A673 (cell line): ENCODE measurements at regions not wholly inside any gene's neighbourhood (a gene's known extent, or its start where the extent isn't known, plus 50 kb on each side); places are given as distances from the start of the nearest gene placed in this dataset.

ENCODE experiments used
- BruUV-seq: library from RNA; stranded (reverse); fragments of 400-500 nt; replicated peaks from 2 replicates; lab custom pipeline; 2021; lab: Mats Ljungman, UMichigan
- CTCF ChIA-PET: fragments of 300-600 bp; sonication (Branson Sonifier 250); formaldehyde crosslinking; loops from one replicate; lab custom pipeline; 2022; ENCODE audit warnings: antibody characterized with exemption; lab: Charles Lee
- POLR2A ChIA-PET: fragments of 300-600 bp; sonication (Branson Sonifier 250); formaldehyde crosslinking; loops from one replicate; lab custom pipeline; 2022; ENCODE audit warnings: antibody characterized with exemption; ENCODE audit not compliant: low non-redundant PET; lab: Charles Lee
- DNase-seq: peaks from one replicate; pipeline ENCODE4 v3.0.0-alpha.2; 2015; ENCODE audit warnings: low spot score
- H3K27ac ChIP-seq: fragments of 200-600 bp; sonication (generic); 2 replicates; pipeline ENCODE4 v1.5.1; 2016; ENCODE audit warnings: mixed run types, low read depth, mild to moderate bottlenecking, mixed read lengths, antibody characterized with exemption, low read length; ENCODE audit not compliant: poor library complexity, severe bottlenecking
- H3K27me3 ChIP-seq: fragments of 200-600 bp; sonication (generic); replicated peaks from 2 replicates; pipeline ENCODE4 v1.6.1; 2017; ENCODE audit warnings: mixed run types, low read depth, mild to moderate bottlenecking, mixed read lengths, antibody characterized with exemption, low read length; ENCODE audit not compliant: insufficient read depth, poor library complexity
- H3K36me3 ChIP-seq: fragments of 200-600 bp; sonication (generic); 2 replicates; pipeline ENCODE4 v1.6.1; 2016; ENCODE audit warnings: mixed run types, mild to moderate bottlenecking, mixed read lengths, antibody characterized with exemption, low read length; ENCODE audit not compliant: insufficient read depth, poor library complexity, severe bottlenecking
- H3K4me1 ChIP-seq: fragments of 200-600 bp; sonication (generic); 2 replicates; pipeline ENCODE4 v1.6.1; 2017; ENCODE audit warnings: mixed run types, mild to moderate bottlenecking, mixed read lengths, antibody characterized with exemption, low read length; ENCODE audit not compliant: insufficient read depth, poor library complexity, severe bottlenecking
- H3K4me3 ChIP-seq: fragments of 200-600 bp; sonication (generic); 2 replicates; pipeline ENCODE4 v1.5.1; 2016; ENCODE audit warnings: low read depth, mixed run types, mild to moderate bottlenecking, mixed read lengths, low read length; ENCODE audit not compliant: poor library complexity, severe bottlenecking
- H3K9me3 ChIP-seq: fragments of 200-600 bp; sonication (generic); 2 replicates; pipeline ENCODE4 v1.6.1; 2016; ENCODE audit warnings: mixed run types, low read depth, mild to moderate bottlenecking, mixed read lengths, antibody characterized with exemption, low read length; ENCODE audit not compliant: poor library complexity, severe bottlenecking
- EZH2 ChIP-seq: fragments of 200-600 bp; sonication (generic); IDR thresholded peaks from 2 replicates; pipeline ENCODE4 v1.6.1; 2017; ENCODE audit warnings: borderline replicate concordance, low read depth, mild to moderate bottlenecking, mixed read lengths, antibody characterized with exemption, low read length; ENCODE audit not compliant: poor library complexity, severe bottlenecking
- intact Hi-C: fragments of 100-400 bp; cut with micrococcal nuclease; formaldehyde crosslinking; loops from one replicate; pipeline ENCODE4 v1.10.0; 2022; ENCODE audit not compliant: unreplicated experiment
- TF ChIP-seq, protein P1 (sequence below): fragments of 300-800, 200-600 bp; sonication (generic); conservative IDR thresholded peaks from 2 replicates; pipeline ENCODE4 v1.5.1; 2017; ENCODE audit warnings: low read depth, mild to moderate bottlenecking, antibody characterized with exemption, low read length, moderate library complexity, mixed read lengths

DNA sequence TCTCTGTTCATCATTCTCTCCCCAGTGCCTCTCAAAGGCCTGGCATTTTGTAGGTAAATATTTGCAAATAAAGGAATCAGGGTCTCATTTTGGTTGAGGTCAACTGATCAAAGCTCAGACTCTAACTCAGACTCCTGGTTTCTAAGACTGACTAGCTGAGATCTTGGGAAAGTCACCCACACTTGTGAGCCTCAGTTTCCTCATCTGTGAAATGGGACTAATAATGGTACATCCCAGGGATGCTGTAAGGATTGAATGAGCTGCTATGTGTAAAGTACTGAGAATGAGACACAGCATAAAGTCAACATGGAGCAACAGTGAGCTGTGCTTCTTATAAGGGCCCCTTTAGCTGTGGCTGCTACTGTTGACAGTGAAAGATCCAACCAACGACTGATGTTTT is 70.6 kb upstream of the XYLT1 start:
- no peak overlapping the region for H3K4me3 ChIP-seq
- H3K4me1 ChIP-seq, result no peaks in the 10 kb centered on the region
- no peaks in the 10 kb centered on the region for H3K9me3 ChIP-seq
- ChIA-PET POLR2A (no interaction called here), CTCF (no interaction called here)
- TF ChIP-seq, protein P1, sequence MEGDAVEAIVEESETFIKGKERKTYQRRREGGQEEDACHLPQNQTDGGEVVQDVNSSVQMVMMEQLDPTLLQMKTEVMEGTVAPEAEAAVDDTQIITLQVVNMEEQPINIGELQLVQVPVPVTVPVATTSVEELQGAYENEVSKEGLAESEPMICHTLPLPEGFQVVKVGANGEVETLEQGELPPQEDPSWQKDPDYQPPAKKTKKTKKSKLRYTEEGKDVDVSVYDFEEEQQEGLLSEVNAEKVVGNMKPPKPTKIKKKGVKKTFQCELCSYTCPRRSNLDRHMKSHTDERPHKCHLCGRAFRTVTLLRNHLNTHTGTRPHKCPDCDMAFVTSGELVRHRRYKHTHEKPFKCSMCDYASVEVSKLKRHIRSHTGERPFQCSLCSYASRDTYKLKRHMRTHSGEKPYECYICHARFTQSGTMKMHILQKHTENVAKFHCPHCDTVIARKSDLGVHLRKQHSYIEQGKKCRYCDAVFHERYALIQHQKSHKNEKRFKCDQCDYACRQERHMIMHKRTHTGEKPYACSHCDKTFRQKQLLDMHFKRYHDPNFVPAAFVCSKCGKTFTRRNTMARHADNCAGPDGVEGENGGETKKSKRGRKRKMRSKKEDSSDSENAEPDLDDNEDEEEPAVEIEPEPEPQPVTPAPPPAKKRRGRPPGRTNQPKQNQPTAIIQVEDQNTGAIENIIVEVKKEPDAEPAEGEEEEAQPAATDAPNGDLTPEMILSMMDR, result no peak
- TF ChIP-seq EZH2, result no peak
- H3K27ac ChIP-seq, result no peak overlapping the region
- no TSS peak for BruUV-seq
- no peaks in the 10 kb centered on the region for H3K27me3 ChIP-seq
- no peak for DNase-seq
- intact Hi-C loops, result no loop called here
- H3K36me3 ChIP-seq, result no peaks in the 10 kb centered on the region

DNA sequence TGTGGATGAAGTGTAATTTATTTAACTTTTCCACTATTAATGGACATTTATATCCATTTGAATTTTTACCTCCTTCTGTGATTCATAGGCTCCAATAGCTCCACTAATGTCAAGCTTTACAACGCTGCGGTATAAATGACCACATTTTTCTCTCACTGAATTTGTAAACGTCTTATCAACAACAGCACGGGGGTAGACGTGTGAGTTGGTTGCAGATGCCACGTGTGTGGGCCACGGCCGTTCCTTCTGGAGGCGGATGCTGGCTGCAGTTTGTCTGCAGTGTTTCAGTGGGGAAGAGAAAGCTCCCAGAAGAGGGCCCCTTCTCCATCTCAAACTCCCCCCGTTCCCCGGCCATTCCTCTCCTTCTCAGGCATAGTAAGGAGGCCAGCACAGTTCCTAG is 68.2 kb upstream of the XYLT1 start:
- TF ChIP-seq EZH2, result no peak
- TF ChIP-seq, protein P1, result no peak
- ChIA-PET CTCF (no interaction called here), POLR2A (no interaction called here)
- no peaks in the 10 kb centered on the region for H3K9me3 ChIP-seq
- H3K36me3 ChIP-seq, result no peaks in the 10 kb centered on the region
- H3K27me3 ChIP-seq, result no peaks in the 10 kb centered on the region
- BruUV-seq, result no TSS peak
- H3K4me1 ChIP-seq, result no peaks in the 10 kb centered on the region
- DNase-seq, result no peak
- no peak overlapping the region for H3K4me3 ChIP-seq
- no peak overlapping the region for H3K27ac ChIP-seq
- intact Hi-C loops, result no loop called here

DNA sequence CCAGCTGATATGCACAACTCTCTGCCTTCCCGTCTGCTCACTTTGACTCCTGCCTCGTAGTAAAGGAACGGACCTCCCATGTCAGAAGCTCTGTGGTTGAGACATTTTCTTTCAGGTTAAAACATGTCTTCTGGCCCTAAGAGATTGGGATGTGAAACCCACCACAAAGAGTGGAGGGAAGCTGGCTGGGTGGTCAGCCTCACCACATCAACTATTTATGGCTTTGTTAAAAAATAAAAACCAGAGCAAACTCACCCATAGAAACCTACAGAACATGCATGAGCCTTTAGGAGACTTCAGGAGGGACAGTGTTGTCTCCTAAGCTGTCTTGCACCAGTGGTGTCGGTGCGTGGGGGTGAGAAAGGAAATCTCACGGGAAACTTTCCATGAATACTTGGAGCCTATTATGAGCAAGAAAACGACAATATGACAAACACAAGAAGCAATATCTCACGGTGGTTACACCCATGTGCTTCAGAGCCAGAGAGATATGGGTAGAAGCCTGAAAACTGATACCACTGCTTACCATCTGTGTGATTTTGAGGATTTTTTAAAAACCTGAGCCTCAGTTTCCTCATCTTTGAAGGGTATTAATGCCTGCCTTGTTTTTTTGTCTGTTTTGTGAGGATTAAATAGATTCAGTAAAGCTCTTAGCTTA is 61.7 kb upstream of the XYLT1 start:
- no peak for DNase-seq
- TF ChIP-seq, protein P1, result no peak
- no peak for TF ChIP-seq EZH2
- ChIA-PET CTCF (no interaction called here), POLR2A (no interaction called here)
- no peaks in the 10 kb centered on the region for H3K27me3 ChIP-seq
- no peak overlapping the region for H3K4me3 ChIP-seq
- no peaks in the 10 kb centered on the region for H3K9me3 ChIP-seq
- no peak overlapping the region for H3K27ac ChIP-seq
- no peaks in the 10 kb centered on the region for H3K4me1 ChIP-seq
- no peaks in the 10 kb centered on the region for H3K36me3 ChIP-seq
- intact Hi-C loops, result no loop called here
- no TSS peak for BruUV-seq
